GM23338 (cell line): ENCODE measurements at regions not wholly inside any gene's neighbourhood (a gene's known extent, or its start where the extent isn't known, plus 50 kb on each side); places are given as distances from the start of the nearest gene placed in this dataset.

Experiments used
- EZH2phosphoT487 ChIP-seq: fragments of 200-600 bp; sonication (generic); IDR thresholded peaks from one replicate; pipeline ENCODE4 v1.8.1; 2018; ENCODE audit warnings: antibody characterized with exemption; ENCODE audit not compliant: unreplicated experiment
- NANOG ChIP-seq: IDR thresholded peaks from 2 replicates; pipeline ENCODE4 v1.6.1; 2016; ENCODE audit warnings: antibody characterized with exemption, borderline replicate concordance
- TF ChIP-seq, protein P1 (sequence below): fragments of 250-450 bp; sonication (Bioruptor Pico); IDR thresholded peaks from 2 replicates; pipeline ENCODE4 v1.5.0; 2020; ENCODE audit warnings: mild to moderate bottlenecking, moderate library complexity
- TF ChIP-seq, protein P2 (sequence below): IDR thresholded peaks from 2 replicates; pipeline ENCODE4 v1.6.1; 2016; ENCODE audit warnings: antibody characterized with exemption
- TF ChIP-seq, protein P3 (sequence below): IDR thresholded peaks from one replicate; pipeline ENCODE4 v1.6.1; 2018; ENCODE audit warnings: antibody characterized with exemption; ENCODE audit not compliant: unreplicated experiment

- TF ChIP-seq, protein P1, sequence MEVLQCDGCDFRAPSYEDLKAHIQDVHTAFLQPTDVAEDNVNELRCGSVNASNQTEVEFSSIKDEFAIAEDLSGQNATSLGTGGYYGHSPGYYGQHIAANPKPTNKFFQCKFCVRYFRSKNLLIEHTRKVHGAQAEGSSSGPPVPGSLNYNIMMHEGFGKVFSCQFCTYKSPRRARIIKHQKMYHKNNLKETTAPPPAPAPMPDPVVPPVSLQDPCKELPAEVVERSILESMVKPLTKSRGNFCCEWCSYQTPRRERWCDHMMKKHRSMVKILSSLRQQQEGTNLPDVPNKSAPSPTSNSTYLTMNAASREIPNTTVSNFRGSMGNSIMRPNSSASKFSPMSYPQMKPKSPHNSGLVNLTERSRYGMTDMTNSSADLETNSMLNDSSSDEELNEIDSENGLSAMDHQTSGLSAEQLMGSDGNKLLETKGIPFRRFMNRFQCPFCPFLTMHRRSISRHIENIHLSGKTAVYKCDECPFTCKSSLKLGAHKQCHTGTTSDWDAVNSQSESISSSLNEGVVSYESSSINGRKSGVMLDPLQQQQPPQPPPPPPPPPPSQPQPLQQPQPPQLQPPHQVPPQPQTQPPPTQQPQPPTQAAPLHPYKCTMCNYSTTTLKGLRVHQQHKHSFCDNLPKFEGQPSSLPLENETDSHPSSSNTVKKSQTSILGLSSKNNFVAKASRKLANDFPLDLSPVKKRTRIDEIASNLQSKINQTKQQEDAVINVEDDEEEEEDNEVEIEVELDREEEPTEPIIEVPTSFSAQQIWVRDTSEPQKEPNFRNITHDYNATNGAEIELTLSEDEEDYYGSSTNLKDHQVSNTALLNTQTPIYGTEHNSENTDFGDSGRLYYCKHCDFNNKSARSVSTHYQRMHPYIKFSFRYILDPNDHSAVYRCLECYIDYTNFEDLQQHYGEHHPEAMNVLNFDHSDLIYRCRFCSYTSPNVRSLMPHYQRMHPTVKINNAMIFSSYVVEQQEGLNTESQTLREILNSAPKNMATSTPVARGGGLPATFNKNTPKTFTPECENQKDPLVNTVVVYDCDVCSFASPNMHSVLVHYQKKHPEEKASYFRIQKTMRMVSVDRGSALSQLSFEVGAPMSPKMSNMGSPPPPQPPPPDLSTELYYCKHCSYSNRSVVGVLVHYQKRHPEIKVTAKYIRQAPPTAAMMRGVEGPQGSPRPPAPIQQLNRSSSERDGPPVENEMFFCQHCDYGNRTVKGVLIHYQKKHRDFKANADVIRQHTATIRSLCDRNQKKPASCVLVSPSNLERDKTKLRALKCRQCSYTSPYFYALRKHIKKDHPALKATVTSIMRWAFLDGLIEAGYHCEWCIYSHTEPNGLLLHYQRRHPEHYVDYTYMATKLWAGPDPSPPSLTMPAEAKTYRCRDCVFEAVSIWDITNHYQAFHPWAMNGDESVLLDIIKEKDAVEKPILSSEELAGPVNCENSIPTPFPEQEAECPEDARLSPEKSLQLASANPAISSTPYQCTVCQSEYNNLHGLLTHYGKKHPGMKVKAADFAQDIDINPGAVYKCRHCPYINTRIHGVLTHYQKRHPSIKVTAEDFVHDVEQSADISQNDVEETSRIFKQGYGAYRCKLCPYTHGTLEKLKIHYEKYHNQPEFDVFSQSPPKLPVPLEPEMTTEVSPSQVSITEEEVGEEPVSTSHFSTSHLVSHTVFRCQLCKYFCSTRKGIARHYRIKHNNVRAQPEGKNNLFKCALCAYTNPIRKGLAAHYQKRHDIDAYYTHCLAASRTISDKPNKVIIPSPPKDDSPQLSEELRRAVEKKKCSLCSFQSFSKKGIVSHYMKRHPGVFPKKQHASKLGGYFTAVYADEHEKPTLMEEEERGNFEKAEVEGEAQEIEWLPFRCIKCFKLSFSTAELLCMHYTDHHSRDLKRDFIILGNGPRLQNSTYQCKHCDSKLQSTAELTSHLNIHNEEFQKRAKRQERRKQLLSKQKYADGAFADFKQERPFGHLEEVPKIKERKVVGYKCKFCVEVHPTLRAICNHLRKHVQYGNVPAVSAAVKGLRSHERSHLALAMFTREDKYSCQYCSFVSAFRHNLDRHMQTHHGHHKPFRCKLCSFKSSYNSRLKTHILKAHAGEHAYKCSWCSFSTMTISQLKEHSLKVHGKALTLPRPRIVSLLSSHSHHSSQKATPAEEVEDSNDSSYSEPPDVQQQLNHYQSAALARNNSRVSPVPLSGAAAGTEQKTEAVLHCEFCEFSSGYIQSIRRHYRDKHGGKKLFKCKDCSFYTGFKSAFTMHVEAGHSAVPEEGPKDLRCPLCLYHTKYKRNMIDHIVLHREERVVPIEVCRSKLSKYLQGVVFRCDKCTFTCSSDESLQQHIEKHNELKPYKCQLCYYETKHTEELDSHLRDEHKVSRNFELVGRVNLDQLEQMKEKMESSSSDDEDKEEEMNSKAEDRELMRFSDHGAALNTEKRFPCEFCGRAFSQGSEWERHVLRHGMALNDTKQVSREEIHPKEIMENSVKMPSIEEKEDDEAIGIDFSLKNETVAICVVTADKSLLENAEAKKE (CRISPR knock-in tag) = no peak
- TF ChIP-seq, protein P2, sequence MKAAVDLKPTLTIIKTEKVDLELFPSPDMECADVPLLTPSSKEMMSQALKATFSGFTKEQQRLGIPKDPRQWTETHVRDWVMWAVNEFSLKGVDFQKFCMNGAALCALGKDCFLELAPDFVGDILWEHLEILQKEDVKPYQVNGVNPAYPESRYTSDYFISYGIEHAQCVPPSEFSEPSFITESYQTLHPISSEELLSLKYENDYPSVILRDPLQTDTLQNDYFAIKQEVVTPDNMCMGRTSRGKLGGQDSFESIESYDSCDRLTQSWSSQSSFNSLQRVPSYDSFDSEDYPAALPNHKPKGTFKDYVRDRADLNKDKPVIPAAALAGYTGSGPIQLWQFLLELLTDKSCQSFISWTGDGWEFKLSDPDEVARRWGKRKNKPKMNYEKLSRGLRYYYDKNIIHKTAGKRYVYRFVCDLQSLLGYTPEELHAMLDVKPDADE = no peak
- TF ChIP-seq, protein P3, sequence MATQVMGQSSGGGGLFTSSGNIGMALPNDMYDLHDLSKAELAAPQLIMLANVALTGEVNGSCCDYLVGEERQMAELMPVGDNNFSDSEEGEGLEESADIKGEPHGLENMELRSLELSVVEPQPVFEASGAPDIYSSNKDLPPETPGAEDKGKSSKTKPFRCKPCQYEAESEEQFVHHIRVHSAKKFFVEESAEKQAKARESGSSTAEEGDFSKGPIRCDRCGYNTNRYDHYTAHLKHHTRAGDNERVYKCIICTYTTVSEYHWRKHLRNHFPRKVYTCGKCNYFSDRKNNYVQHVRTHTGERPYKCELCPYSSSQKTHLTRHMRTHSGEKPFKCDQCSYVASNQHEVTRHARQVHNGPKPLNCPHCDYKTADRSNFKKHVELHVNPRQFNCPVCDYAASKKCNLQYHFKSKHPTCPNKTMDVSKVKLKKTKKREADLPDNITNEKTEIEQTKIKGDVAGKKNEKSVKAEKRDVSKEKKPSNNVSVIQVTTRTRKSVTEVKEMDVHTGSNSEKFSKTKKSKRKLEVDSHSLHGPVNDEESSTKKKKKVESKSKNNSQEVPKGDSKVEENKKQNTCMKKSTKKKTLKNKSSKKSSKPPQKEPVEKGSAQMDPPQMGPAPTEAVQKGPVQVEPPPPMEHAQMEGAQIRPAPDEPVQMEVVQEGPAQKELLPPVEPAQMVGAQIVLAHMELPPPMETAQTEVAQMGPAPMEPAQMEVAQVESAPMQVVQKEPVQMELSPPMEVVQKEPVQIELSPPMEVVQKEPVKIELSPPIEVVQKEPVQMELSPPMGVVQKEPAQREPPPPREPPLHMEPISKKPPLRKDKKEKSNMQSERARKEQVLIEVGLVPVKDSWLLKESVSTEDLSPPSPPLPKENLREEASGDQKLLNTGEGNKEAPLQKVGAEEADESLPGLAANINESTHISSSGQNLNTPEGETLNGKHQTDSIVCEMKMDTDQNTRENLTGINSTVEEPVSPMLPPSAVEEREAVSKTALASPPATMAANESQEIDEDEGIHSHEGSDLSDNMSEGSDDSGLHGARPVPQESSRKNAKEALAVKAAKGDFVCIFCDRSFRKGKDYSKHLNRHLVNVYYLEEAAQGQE = no peak
- TF ChIP-seq EZH2phosphoT487 (no peak), NANOG (no peak)
Observed at GRCh38 chr7:81433206-81433605, 336.6 kb downstream of the HGF start (continued).
